GM13976 (cell line): ENCODE measurements at regions not wholly inside any gene's neighbourhood (a gene's known extent, or its start where the extent isn't known, plus 50 kb on each side); places are given as distances from the start of the nearest gene placed in this dataset.

ENCODE experiments used
- DNase-seq: peaks from one replicate; pipeline ENCODE4 v3.0.0; 2012; ENCODE audit warnings: low spot score
- in situ Hi-C: fragments of 300-500 bp; cut with MboI; formaldehyde crosslinking; loops from one replicate; pipeline ENCODE4 v1.12.0; 2022; ENCODE audit warnings: low sequenced_read_pairs, mixed read lengths, inconsistent platforms; ENCODE audit not compliant: unreplicated experiment
- TF ChIP-seq, protein P1 (sequence below): IDR thresholded peaks from 2 replicates; pipeline ENCODE4 v1.5.1; 2012; ENCODE audit warnings: borderline replicate concordance, mild to moderate bottlenecking; ENCODE audit not compliant: insufficient read depth; ENCODE audit errors: extremely low read depth, missing control alignments, control extremely low read depth

DNA sequence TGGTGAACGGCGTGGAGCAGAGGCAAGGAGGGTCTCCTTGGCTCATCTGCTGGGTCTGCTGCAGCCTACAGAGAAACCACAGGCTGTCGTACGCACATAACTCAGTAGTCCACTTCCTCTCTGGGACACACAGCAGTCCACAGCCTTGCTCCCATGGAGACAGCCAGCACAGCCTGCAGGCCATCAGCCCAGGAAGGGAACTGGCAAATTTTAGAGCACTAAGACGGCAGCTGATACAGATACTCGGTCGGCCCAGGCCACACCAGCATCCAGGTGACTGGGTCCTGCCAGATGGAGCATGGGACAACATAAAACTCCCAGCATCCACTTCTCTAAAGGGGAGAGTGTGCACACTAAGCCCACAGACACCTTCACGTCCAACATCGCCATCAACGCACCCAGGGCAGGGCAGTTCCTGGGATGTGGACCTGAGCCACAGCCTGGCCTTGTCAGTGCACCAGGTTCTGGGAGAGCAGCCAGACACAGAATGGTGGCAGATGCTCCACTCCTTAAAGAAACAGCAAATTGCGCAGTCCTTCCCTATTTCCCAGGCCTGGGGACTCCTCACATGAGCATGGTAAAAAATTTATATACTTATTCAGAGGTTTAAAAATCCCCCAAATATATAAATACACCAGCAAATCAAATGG is 247.1 kb upstream of the RAB4A start:
- in situ Hi-C loops = no loop called here
- TF ChIP-seq, protein P1, sequence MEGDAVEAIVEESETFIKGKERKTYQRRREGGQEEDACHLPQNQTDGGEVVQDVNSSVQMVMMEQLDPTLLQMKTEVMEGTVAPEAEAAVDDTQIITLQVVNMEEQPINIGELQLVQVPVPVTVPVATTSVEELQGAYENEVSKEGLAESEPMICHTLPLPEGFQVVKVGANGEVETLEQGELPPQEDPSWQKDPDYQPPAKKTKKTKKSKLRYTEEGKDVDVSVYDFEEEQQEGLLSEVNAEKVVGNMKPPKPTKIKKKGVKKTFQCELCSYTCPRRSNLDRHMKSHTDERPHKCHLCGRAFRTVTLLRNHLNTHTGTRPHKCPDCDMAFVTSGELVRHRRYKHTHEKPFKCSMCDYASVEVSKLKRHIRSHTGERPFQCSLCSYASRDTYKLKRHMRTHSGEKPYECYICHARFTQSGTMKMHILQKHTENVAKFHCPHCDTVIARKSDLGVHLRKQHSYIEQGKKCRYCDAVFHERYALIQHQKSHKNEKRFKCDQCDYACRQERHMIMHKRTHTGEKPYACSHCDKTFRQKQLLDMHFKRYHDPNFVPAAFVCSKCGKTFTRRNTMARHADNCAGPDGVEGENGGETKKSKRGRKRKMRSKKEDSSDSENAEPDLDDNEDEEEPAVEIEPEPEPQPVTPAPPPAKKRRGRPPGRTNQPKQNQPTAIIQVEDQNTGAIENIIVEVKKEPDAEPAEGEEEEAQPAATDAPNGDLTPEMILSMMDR = no peak
- DNase-seq = no peak

DNA sequence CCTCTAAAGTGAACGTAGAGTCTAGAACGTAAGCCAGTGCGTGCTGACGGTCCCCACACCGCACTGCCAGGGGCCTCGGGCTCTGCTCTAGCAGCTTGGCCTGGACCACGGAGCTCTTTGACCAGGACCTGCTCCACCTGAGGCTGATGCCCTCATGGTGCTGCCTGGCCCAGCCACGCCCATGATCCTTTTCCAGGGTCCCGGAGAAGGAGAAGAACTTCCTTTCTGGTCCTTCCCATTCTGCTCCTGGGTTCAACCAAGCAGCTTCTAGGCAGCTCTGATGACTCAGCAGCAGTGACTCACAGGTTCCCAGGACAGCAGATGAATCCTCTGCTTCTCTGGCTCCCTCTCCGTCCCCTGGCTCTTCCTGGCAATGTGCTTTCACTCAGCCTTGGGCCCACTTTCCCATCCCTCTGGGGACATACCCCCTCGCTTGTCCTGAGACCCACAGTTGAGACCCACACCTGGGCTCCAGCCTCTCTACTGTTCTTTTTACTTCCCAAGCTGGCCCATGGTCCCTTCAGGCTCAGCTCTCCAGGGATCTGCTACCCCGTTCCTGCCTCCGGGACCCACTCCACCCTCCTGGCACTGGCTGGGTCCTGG is 246.3 kb upstream of the RAB4A start:
- TF ChIP-seq, protein P1 = no peak
- no peak for DNase-seq
- in situ Hi-C loops = no loop called here

DNA sequence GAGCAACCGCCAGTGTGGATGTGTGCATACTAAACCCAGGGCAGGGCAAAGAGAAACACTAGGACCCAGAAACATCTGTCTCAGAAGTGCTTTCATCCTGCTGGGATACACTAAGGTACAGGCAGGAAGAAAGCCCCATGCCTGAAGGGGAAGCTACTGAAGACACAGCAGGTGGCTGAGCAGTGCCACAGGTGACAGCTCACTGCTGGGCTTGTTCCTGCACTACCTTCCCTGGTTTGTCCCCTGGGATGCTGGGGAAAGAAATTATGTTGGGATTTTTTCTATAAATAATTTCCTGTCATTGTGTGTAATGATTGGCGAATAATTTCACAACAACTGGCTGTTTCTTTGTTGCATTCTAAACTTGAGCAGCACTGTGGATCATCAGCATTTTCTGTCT is 245.3 kb upstream of the RAB4A start:
- TF ChIP-seq, protein P1 = no peak
- DNase-seq = no peak
- in situ Hi-C loops = no loop called here

DNA sequence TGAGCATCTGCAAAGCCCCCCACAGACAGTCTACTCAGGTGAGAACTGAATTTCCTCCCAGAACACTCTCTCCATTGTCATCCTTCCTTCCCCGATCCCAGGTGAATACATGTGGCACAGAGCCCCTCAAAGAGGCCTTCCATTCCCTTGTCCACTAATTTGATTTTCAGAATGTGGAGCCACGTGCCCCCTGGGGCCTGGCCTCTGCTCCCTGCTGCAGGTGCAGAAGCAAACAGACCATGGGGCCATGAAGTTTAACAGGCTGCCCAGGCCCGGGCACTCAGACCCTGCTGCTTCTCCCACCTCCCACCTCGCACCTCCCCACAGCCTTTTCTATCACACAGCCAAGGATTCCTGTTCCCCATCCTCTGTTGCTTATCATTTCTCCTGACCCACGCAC is 243.8 kb upstream of the RAB4A start:
- TF ChIP-seq, protein P1 = no peak
- in situ Hi-C loops = no loop called here
- no peak for DNase-seq

DNA sequence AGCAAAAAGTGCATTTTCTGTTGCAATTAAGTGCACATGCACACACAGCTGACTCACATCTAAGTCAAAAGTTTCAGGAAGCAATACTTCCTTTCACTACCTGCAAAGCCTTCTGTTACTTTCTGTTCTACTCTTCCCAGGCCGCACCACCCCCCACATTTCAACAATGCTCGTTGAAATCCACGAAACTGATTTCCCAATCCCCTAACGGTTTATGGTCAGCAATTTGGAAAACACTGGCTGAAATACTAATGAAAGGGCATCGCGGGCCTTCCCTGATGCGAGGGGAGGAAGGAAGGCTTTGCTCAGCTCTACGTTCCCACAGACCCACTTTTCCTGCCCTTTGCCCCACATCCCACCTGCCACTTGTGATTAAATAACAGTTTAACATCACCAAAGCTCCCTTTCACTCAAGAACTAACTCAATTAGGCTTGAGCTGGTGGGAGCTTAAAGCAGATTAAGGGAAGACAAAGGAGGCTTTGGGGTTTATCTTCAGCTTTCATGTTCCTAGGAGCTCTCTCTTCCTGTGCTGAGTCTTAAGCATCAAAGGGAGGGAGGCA is 243.2 kb upstream of the RAB4A start:
- TF ChIP-seq, protein P1 = no peak
- in situ Hi-C loops = no loop called here
- no peak for DNase-seq

DNA sequence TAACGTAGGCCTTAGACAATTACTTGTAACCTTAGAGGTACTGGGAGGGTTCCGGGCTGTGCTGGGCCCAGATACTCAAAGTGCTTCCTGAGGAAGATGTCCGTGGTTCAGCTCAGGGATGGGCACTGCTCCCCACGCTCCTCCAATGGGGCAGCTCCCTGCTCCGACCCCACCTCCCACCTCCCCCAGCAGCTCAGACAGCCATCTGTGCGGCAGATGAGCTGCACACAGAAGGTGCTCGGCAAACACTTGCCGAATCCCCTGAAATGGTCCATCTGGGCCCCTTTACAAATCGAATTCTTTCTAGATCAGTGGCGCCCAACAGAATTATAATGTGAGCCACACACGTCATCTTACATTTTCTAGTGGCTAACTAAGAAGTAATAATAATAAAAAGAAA is 242.4 kb upstream of the RAB4A start:
- DNase-seq = no peak
- TF ChIP-seq, protein P1 = no peak
- in situ Hi-C loops = no loop called here
